ENCODE measurements at regions not wholly inside any gene's neighbourhood (a gene's known extent, or its start where the extent isn't known, plus 50 kb on each side); places are given as distances from the start of the nearest gene placed in this dataset.

- peak; percentile 71 for TF ChIP-seq ATF2 (IDR thresholded peaks at IDR 0.05; ENCODE audit: low read length)
- TF ChIP-seq SRF (IDR thresholded peaks at IDR 0.05; ENCODE audit: low read depth in 2 of 2, low read length in 2 of 2), result 0 out of 4 replicates have a peak, but pooled peaks of 1 of the 2 experiments have one; percentile 16
Observed at GRCh38 chr3:99579965-99580364, 58.4 kb upstream of the COL8A1 start (continued).

- no peak for ATAC-seq
- FAIRE-seq, result no peak
- no peaks in the 10 kb centered on the region for H3K27me3 ChIP-seq (replicated peaks in 1 of 2; ENCODE audit: control insufficient read depth in 2 of 2, insufficient read depth in 2 of 2, low read length in 1 of 2)
- WGBS (ENCODE audit: insufficient coverage, insufficient replicate concordance, low lambda C conversion rate, missing lambda C conversion rate), result 18% methylated on average over 3 of the region's 4 CpGs
- ChIA-PET SMC1A (ENCODE audit: uncharacterized antibody, unreplicated experiment) (no interaction called here), CTCF (interaction anchor here (1.3 kb wide), 1 partner anchor 17 kb away, joined by 3 read pairs; no protein-coding TSS in a partner anchor), RAD21 (ENCODE audit: unreplicated experiment) (interaction anchor here (0.6 kb wide), 1 partner anchor 576 kb away, joined by 3 read pairs; no protein-coding TSS in a partner anchor), POLR2A (no interaction called here)
- H3K4me1 ChIP-seq (ENCODE audit: control insufficient read depth, insufficient read depth, low read length), result no peaks in the 10 kb centered on the region
- no peak overlapping the region for H3K9ac ChIP-seq (ENCODE audit: control insufficient read depth, insufficient read depth, low read length)
- no peaks in the 10 kb centered on the region for H4K20me1 ChIP-seq (ENCODE audit: control insufficient read depth, insufficient read depth)
- no TSS peak for BruUV-seq (replicated peaks)
- TF ChIP-seq ESRRA (IDR thresholded peaks at IDR 0.05; ENCODE audit: low read length) (no peak), SMAD1 (IDR thresholded peaks at IDR 0.05; ENCODE audit: low read depth, partially characterized antibody) (no peak)
- no peaks in the 10 kb centered on the region for H3K79me2 ChIP-seq (ENCODE audit: control insufficient read depth, insufficient read depth, low read length)
- no peak overlapping the region for H2AFZ ChIP-seq (ENCODE audit: control insufficient read depth, low read depth, low read length)
- intact Hi-C loops (cut with micrococcal nuclease; ENCODE audit: unreplicated experiment) (no loop called here), in situ Hi-C loops (cut with MboI) (no loop called here)
- H3K36me3 ChIP-seq (ENCODE audit: control insufficient read depth in 2 of 2, insufficient read depth in 2 of 2, low read length in 1 of 2), result no peaks in the 10 kb centered on the region
- no peak for DNase-seq (ENCODE audit: low read depth, low spot score)
- no peak overlapping the region for H3K27ac ChIP-seq (ENCODE audit: control insufficient read depth, insufficient read depth)
- no peaks in the 10 kb centered on the region; the same call in 2 of the 3 replicates for H3K9me3 ChIP-seq (replicated peaks; ENCODE audit: control insufficient read depth, insufficient read depth, low read length)
- H3K4me2 ChIP-seq (ENCODE audit: control insufficient read depth, insufficient read depth), result no peak overlapping the region
- H3K4me3 ChIP-seq, result no peak overlapping the region
Observed at GRCh38 chr3:99579246-99579645, 59.1 kb upstream of the COL8A1 start.
